ENCODE measurements at regions not wholly inside any gene's neighbourhood (a gene's known extent, or its start where the extent isn't known, plus 50 kb on each side); places are given as distances from the start of the nearest gene placed in this dataset.

DNA sequence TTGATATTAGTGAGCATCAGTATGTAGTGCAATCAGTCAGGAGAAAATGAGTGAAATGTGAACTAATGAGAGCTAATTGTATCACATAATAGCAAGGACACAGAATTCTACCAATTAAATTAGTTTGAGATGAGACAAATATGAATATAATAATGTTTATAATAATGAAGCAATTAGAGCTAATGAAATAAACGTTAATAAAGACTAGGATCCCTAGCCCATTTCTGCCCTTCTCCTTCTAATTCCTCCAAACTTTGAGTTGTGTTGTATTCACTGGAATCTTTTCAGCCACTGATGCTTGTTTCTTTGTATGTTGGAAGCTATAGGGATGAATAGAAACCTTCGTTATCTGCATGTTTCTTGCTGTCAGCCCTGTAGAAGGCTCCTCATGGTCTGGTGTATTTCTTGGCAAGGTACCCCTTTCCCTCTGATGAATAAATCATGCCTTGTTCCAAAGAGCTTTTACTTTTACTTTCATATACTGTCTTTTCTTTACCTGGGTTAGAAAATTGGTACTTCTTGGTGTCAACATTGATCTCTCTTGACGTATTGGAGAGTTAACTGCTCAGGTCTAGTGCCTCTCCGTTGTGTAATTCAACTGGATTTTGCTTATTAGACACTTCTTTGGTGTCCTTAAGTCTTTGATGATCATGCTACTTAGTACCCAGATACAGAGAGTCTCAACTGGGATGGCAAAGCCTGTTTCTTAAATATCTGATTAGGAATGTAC is 154.8 kb downstream of the PTCSC3 start:
- H2AFZ ChIP-seq (ENCODE audit: low read depth, low read length) = no peak overlapping the region
- H3K36me3 ChIP-seq (ENCODE audit: insufficient read depth, low read length) = no peaks in the 10 kb centered on the region
- H3K9me3 ChIP-seq (ENCODE audit: low read length) = no peaks in the 10 kb centered on the region
- H3K4me1 ChIP-seq (ENCODE audit: insufficient read depth, low read length) = peaks cover 7% of the 10 kb centered on the region
- H3K27me3 ChIP-seq (ENCODE audit: insufficient read depth, low read length) = peaks cover 18% of the 10 kb centered on the region
- H3K4me3 ChIP-seq (ENCODE audit: low read length) = no peak overlapping the region

GRCh38 chr14:36021030-36021422 is 155.5 kb downstream of the PTCSC3 start:
- Histone ChIP-seq H3K36me3 (ENCODE audit: insufficient read depth, low read length) (no peaks in the 10 kb centered on the region), H3K27me3 (ENCODE audit: insufficient read depth, low read length) (peaks cover 18% of the 10 kb centered on the region), H3K4me3 (ENCODE audit: low read length) (no peak overlapping the region), H2AFZ (ENCODE audit: low read depth, low read length) (no peak overlapping the region), H3K9me3 (ENCODE audit: low read length) (no peaks in the 10 kb centered on the region), H3K4me1 (ENCODE audit: insufficient read depth, low read length) (peaks cover 7% of the 10 kb centered on the region)

DNA sequence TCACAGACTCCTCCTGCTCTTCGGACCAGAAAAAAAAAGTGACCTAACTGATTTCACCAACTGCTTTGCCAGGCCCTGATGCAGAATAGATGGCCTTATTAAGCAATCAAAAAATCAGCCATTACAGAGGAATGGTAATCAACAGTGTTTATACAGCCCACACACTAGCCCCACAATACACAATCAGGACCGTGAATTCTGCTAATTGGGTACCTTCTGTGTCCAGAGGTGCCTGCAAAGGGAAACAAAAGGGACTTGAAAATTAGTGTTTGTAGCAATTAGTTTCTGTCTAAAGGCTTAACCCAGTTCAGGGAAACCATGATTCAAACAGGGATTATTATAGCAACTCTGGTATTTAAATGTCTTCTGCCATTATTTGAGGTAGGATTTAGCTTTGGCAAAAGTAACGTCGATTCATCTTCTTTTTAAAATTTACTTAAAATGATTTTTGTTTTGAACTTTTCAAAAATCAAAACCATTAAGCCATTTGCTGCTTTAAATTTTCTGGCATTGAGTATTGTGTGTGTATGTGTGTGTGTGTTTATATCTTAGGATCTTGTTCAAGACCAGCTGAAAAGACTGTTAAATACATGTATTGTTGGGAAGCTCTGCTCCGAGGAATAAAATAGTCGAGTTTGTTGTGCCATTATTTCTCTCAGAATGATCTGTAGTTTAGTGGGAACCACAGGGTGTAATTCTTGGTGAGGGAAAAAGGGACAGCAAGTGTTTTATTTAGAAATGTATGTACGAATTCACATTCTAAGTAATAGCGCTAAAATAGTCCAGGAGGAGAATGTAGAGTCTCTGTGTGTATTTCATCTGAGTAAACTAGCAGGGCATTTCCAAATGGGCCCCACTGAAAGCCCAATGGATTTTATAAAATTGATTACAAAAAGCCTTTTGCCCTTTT is 156.1 kb downstream of the PTCSC3 start:
- H3K27me3 ChIP-seq (ENCODE audit: insufficient read depth, low read length) = peaks cover 21% of the 10 kb centered on the region
- H3K36me3 ChIP-seq (ENCODE audit: insufficient read depth, low read length) = no peaks in the 10 kb centered on the region
- no peaks in the 10 kb centered on the region for H3K9me3 ChIP-seq (ENCODE audit: low read length)
- peaks cover 7% of the 10 kb centered on the region for H3K4me1 ChIP-seq (ENCODE audit: insufficient read depth, low read length)
- H2AFZ ChIP-seq (ENCODE audit: low read depth, low read length) = no peak overlapping the region
- no peak overlapping the region for H3K4me3 ChIP-seq (ENCODE audit: low read length)

DNA sequence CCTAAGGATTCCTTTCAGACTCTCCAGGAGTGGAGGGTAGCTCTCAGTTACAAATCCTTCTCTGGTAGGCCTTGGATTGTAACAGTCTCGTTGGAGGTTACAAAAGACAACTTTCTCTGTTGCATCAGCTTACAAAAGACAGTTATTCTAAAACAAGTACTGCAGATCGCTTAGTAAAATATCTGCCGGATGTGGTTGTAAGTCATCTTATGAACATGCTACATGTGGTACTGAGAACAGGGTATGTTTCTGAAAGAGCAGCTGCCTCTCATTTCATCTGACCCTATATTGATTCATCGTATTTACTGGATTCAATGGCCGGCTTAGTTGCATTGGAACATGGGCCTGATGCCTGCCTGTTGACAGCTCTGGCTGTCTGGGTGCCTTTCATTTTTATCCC is 157.4 kb downstream of the PTCSC3 start:
- no peak overlapping the region for H2AFZ ChIP-seq (ENCODE audit: low read depth, low read length)
- no peaks in the 10 kb centered on the region for H3K36me3 ChIP-seq (ENCODE audit: insufficient read depth, low read length)
- H3K4me3 ChIP-seq (ENCODE audit: low read length) = no peak overlapping the region
- H3K4me1 ChIP-seq (ENCODE audit: insufficient read depth, low read length) = peaks cover 7% of the 10 kb centered on the region
- no peaks in the 10 kb centered on the region for H3K9me3 ChIP-seq (ENCODE audit: low read length)
- peaks cover 21% of the 10 kb centered on the region for H3K27me3 ChIP-seq (ENCODE audit: insufficient read depth, low read length)

DNA sequence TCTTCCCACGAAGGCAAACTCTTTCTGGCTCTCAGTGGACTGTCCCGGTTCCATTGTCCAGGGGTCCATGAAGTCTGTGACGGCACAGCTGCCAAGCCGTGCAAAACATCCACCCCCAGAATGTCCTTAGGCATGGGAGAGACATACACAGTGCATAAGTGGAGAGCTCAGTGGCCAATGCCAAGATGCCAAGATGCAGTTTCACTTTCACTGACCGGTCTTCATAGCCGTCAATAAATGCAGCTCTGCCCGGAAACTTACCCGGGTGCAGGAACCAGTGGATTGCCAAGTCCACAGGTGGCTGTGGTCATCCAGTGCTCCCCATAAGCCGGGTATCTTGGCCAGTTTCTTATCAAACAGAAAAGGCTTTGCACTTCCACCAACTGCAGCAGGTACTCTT is 162.3 kb downstream of the PTCSC3 start:
- Histone ChIP-seq H2AFZ (ENCODE audit: low read depth, low read length) (no peak overlapping the region), H3K27me3 (ENCODE audit: insufficient read depth, low read length) (peaks cover 17% of the 10 kb centered on the region), H3K36me3 (ENCODE audit: insufficient read depth, low read length) (no peaks in the 10 kb centered on the region), H3K4me3 (ENCODE audit: low read length) (no peak overlapping the region), H3K4me1 (ENCODE audit: insufficient read depth, low read length) (no peaks in the 10 kb centered on the region), H3K9me3 (ENCODE audit: low read length) (no peaks in the 10 kb centered on the region)

DNA sequence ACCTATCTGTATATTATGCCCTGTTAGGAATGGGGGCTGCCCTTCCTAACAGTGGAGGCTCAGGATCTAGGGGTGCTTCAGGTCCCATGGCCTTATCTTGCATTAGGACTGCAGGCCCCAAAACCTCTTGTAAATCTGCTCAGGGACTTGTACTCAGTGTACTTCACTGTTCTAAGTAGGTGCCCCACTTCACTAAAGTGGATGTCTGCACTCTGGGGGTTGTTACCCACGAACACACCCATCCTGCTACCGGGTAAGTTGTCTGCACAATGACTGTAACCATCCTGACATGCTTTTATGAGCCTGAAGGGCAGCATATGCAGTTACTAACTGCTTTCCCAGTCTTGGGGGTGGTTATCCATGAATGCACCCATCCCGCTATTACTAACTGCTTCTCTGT is 163.0 kb downstream of the PTCSC3 start:
- H3K4me1 ChIP-seq (ENCODE audit: insufficient read depth, low read length) = no peaks in the 10 kb centered on the region
- no peak overlapping the region for H2AFZ ChIP-seq (ENCODE audit: low read depth, low read length)
- no peaks in the 10 kb centered on the region for H3K36me3 ChIP-seq (ENCODE audit: insufficient read depth, low read length)
- H3K27me3 ChIP-seq (ENCODE audit: insufficient read depth, low read length) = peaks cover 25% of the 10 kb centered on the region
- H3K9me3 ChIP-seq (ENCODE audit: low read length) = no peaks in the 10 kb centered on the region
- no peak overlapping the region for H3K4me3 ChIP-seq (ENCODE audit: low read length)

- H2AFZ ChIP-seq (ENCODE audit: low read depth, low read length) = no peak overlapping the region
- H3K4me1 ChIP-seq (ENCODE audit: insufficient read depth, low read length) = no peaks in the 10 kb centered on the region
- H3K27me3 ChIP-seq (ENCODE audit: insufficient read depth, low read length) = peaks cover 30% of the 10 kb centered on the region
- no peaks in the 10 kb centered on the region for H3K9me3 ChIP-seq (ENCODE audit: low read length)
- no peaks in the 10 kb centered on the region for H3K36me3 ChIP-seq (ENCODE audit: insufficient read depth, low read length)
- H3K4me3 ChIP-seq (ENCODE audit: low read length) = no peak overlapping the region
Measured at GRCh38 chr14:36012621-36013020, 163.9 kb downstream of the PTCSC3 start.

GRCh38 chr14:36009643-36010042 is 166.9 kb downstream of the PTCSC3 start:
- Histone ChIP-seq H3K4me3 (ENCODE audit: low read length) (no peak overlapping the region), H3K9me3 (ENCODE audit: low read length) (no peaks in the 10 kb centered on the region), H3K27me3 (ENCODE audit: insufficient read depth, low read length) (peaks cover 48% of the 10 kb centered on the region), H3K4me1 (ENCODE audit: insufficient read depth, low read length) (no peaks in the 10 kb centered on the region), H2AFZ (ENCODE audit: low read depth, low read length) (no peak overlapping the region), H3K36me3 (ENCODE audit: insufficient read depth, low read length) (no peaks in the 10 kb centered on the region)

DNA sequence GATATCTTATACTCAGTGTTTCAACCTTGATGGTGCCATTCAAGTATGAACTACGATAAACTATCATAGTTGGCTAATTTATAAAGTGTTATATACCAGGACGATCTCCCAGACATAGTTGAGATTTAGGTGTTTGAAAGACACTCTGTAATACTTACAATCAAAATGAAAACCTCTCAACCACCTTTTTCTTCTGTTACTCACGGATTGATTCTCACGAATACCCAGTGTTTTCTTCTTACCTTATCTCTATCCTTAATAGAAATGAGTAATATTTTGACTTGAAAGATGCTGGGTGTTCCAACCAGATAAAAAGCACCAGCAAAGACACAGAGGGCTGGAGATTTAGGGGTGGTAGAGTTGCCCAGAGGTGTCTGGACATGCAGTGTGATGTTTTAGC is 169.9 kb downstream of the PTCSC3 start:
- H3K36me3 ChIP-seq (ENCODE audit: insufficient read depth, low read length) = no peaks in the 10 kb centered on the region
- no peaks in the 10 kb centered on the region for H3K4me1 ChIP-seq (ENCODE audit: insufficient read depth, low read length)
- no peak overlapping the region for H2AFZ ChIP-seq (ENCODE audit: low read depth, low read length)
- H3K4me3 ChIP-seq (ENCODE audit: low read length) = no peak overlapping the region
- no peaks in the 10 kb centered on the region for H3K9me3 ChIP-seq (ENCODE audit: low read length)
- peaks cover 50% of the 10 kb centered on the region for H3K27me3 ChIP-seq (ENCODE audit: insufficient read depth, low read length)

GRCh38 chr14:36005670-36006069 is 170.9 kb downstream of the PTCSC3 start:
- no peaks in the 10 kb centered on the region for H3K4me1 ChIP-seq (ENCODE audit: insufficient read depth, low read length)
- no peaks in the 10 kb centered on the region for H3K9me3 ChIP-seq (ENCODE audit: low read length)
- peaks cover 50% of the 10 kb centered on the region for H3K27me3 ChIP-seq (ENCODE audit: insufficient read depth, low read length)
- H3K36me3 ChIP-seq (ENCODE audit: insufficient read depth, low read length) = no peaks in the 10 kb centered on the region
- no peak overlapping the region for H2AFZ ChIP-seq (ENCODE audit: low read depth, low read length)
- no peak overlapping the region for H3K4me3 ChIP-seq (ENCODE audit: low read length)

GRCh38 chr14:36001936-36002335 is 174.6 kb downstream of the PTCSC3 start:
- peaks cover 29% of the 10 kb centered on the region for H3K27me3 ChIP-seq (ENCODE audit: insufficient read depth, low read length)
- H2AFZ ChIP-seq (ENCODE audit: low read depth, low read length) = no peak overlapping the region
- H3K9me3 ChIP-seq (ENCODE audit: low read length) = no peaks in the 10 kb centered on the region
- no peak overlapping the region for H3K4me3 ChIP-seq (ENCODE audit: low read length)
- no peaks in the 10 kb centered on the region for H3K36me3 ChIP-seq (ENCODE audit: insufficient read depth, low read length)
- peaks cover 17% of the 10 kb centered on the region for H3K4me1 ChIP-seq (ENCODE audit: insufficient read depth, low read length)

DNA sequence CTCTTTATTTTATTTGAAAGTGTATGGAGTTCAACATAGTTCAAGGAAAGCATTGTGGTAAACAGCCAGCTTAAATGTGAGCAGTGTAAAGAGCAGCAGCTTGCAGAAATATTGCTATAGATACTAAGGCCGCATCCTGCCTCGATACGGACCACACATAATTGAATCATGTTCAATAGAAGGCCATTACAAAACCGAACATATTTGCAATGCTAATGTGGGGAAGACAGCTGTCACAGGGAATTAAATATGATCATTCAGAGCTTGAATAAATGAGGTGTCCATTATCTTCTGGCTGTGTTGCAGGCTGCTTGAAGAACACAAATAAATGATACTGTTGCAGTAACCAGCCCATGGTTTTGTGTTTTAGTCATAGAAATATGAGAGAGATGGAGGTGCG is 173.2 kb downstream of the BRMS1L start:
- H2AFZ ChIP-seq (ENCODE audit: low read depth, low read length) = no peak overlapping the region
- no peak overlapping the region for H3K4me3 ChIP-seq (ENCODE audit: low read length)
- no peaks in the 10 kb centered on the region for H3K36me3 ChIP-seq (ENCODE audit: insufficient read depth, low read length)
- H3K27me3 ChIP-seq (ENCODE audit: insufficient read depth, low read length) = peaks cover 21% of the 10 kb centered on the region
- no peaks in the 10 kb centered on the region for H3K9me3 ChIP-seq (ENCODE audit: low read length)
- peaks cover 17% of the 10 kb centered on the region for H3K4me1 ChIP-seq (ENCODE audit: insufficient read depth, low read length)

GRCh38 chr14:35998303-35998702 is 172.2 kb downstream of the BRMS1L start:
- H3K4me3 ChIP-seq (ENCODE audit: low read length) = no peak overlapping the region
- H3K4me1 ChIP-seq (ENCODE audit: insufficient read depth, low read length) = peaks cover 17% of the 10 kb centered on the region
- H3K9me3 ChIP-seq (ENCODE audit: low read length) = no peaks in the 10 kb centered on the region
- H3K27me3 ChIP-seq (ENCODE audit: insufficient read depth, low read length) = peaks cover 25% of the 10 kb centered on the region
- H2AFZ ChIP-seq (ENCODE audit: low read depth, low read length) = no peak overlapping the region
- H3K36me3 ChIP-seq (ENCODE audit: insufficient read depth, low read length) = no peaks in the 10 kb centered on the region
